Ovary (tissue), 3 donors: ENCODE measurements at regions not wholly inside any gene's neighbourhood (a gene's known extent, or its start where the extent isn't known, plus 50 kb on each side); places are given as distances from the start of the nearest gene placed in this dataset.

Experiments used
- POLR2A ChIP-seq: fragments of 450-650 bp; IDR thresholded peaks from one replicate; pipeline ENCODE4 v1.6.1; 2017; ENCODE audit warnings: antibody characterized with exemption, mild to moderate bottlenecking, moderate library complexity
- TF ChIP-seq, protein P1 (sequence below), 3 donors: fragments of 450-650 bp in 2 of 3; fragments of 200-600 bp in 1 of 3; IDR thresholded peaks; one replicate each; pipeline versions ENCODE4 v1.5.1 to v1.8.0; 2016 to 2022; ENCODE audit warnings: antibody characterized with exemption in 3 of 3, mild to moderate bottlenecking in 1 of 3
- donor health status: DM: no; HTN: no; CAD: no.

DNA sequence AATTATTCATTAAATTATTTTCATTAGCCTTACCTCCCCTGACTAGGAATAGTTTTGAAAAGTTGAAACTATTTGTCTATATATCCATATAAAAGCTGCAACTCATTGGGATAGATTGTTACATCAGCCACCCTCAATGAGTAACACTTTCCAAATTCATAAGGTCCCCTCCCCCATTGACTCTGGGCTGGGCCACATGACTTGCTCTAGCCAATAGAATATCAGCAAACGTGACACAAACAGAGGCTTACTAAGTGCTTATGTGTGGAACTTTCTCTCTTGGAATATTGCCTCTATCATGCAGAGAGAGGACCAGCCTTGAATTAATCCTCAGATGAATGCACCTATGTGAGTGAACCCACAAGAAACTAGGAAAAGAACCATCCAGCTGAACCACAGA, 213.7 kb downstream of the CCDC59 start:
- TF ChIP-seq, protein P1, sequence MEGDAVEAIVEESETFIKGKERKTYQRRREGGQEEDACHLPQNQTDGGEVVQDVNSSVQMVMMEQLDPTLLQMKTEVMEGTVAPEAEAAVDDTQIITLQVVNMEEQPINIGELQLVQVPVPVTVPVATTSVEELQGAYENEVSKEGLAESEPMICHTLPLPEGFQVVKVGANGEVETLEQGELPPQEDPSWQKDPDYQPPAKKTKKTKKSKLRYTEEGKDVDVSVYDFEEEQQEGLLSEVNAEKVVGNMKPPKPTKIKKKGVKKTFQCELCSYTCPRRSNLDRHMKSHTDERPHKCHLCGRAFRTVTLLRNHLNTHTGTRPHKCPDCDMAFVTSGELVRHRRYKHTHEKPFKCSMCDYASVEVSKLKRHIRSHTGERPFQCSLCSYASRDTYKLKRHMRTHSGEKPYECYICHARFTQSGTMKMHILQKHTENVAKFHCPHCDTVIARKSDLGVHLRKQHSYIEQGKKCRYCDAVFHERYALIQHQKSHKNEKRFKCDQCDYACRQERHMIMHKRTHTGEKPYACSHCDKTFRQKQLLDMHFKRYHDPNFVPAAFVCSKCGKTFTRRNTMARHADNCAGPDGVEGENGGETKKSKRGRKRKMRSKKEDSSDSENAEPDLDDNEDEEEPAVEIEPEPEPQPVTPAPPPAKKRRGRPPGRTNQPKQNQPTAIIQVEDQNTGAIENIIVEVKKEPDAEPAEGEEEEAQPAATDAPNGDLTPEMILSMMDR (IDR thresholded peaks at IDR 0.05) = no peak
- no peak for TF ChIP-seq POLR2A
